ENCODE measurements at regions not wholly inside any gene's neighbourhood (a gene's known extent, or its start where the extent isn't known, plus 50 kb on each side); places are given as distances from the start of the nearest gene placed in this dataset.

DNA sequence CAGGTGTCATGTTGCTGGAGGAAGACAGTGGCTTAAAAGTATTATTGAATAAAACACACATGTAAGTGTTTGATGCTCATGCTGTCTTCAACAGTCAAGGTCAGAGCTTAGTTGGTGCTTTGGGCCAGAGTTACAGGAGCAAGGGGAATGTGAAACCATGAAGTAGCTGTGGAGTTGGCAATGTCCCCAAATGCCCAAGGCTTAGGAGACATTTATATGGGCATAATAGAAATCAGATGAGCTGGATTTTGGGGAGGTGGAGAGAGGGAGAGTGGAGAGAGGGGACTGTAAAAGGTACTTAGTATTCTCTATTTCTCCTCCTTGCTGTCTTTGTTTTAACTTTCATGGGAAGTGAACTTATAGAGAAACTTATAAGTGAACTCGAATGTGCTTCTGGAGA is 407.8 kb downstream of the ETS1 start:
- no peak overlapping the region for H3K4me3 ChIP-seq
- H3K4me1 ChIP-seq, result no peaks in the 10 kb centered on the region
- intact Hi-C loops (cut with DNase I), result no loop called here
- no peak for DNase-seq (ENCODE audit: low spot score in 2 of 2)
- H3K27me3 ChIP-seq, result no peaks in the 10 kb centered on the region
- H3K9me3 ChIP-seq, result no peaks in the 10 kb centered on the region
- no peaks in the 10 kb centered on the region for H3K36me3 ChIP-seq
- TF ChIP-seq, protein P1, sequence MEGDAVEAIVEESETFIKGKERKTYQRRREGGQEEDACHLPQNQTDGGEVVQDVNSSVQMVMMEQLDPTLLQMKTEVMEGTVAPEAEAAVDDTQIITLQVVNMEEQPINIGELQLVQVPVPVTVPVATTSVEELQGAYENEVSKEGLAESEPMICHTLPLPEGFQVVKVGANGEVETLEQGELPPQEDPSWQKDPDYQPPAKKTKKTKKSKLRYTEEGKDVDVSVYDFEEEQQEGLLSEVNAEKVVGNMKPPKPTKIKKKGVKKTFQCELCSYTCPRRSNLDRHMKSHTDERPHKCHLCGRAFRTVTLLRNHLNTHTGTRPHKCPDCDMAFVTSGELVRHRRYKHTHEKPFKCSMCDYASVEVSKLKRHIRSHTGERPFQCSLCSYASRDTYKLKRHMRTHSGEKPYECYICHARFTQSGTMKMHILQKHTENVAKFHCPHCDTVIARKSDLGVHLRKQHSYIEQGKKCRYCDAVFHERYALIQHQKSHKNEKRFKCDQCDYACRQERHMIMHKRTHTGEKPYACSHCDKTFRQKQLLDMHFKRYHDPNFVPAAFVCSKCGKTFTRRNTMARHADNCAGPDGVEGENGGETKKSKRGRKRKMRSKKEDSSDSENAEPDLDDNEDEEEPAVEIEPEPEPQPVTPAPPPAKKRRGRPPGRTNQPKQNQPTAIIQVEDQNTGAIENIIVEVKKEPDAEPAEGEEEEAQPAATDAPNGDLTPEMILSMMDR (IDR thresholded peaks at IDR 0.05), result no peak
- H3K27ac ChIP-seq, result no peak overlapping the region

DNA sequence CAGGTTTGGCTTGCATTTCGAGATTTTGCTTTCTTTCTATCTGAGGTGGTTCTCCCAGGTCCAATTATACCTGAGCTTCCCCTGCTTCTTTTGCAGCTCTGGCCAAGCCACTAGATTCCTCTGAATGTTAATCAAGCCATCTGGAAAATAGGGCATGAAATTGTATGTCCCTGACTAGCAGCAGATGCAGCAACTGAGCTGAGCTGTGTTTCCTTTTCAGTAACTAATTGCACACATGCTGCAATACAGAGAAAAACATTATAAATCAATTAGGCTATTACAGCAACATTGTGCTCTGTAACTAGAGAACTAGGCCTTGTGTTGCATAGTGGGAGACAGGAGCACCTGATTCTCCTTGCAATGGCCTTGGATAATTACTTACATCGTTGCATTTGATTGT is 408.3 kb downstream of the ETS1 start:
- no peaks in the 10 kb centered on the region for H3K4me1 ChIP-seq
- no peaks in the 10 kb centered on the region for H3K9me3 ChIP-seq
- H3K36me3 ChIP-seq, result no peaks in the 10 kb centered on the region
- DNase-seq (ENCODE audit: low spot score in 2 of 2), result no peak
- intact Hi-C loops (cut with DNase I), result no loop called here
- no peak overlapping the region for H3K4me3 ChIP-seq
- H3K27ac ChIP-seq, result no peak overlapping the region
- no peaks in the 10 kb centered on the region for H3K27me3 ChIP-seq
- TF ChIP-seq, protein P1 (IDR thresholded peaks at IDR 0.05), result no peak

DNA sequence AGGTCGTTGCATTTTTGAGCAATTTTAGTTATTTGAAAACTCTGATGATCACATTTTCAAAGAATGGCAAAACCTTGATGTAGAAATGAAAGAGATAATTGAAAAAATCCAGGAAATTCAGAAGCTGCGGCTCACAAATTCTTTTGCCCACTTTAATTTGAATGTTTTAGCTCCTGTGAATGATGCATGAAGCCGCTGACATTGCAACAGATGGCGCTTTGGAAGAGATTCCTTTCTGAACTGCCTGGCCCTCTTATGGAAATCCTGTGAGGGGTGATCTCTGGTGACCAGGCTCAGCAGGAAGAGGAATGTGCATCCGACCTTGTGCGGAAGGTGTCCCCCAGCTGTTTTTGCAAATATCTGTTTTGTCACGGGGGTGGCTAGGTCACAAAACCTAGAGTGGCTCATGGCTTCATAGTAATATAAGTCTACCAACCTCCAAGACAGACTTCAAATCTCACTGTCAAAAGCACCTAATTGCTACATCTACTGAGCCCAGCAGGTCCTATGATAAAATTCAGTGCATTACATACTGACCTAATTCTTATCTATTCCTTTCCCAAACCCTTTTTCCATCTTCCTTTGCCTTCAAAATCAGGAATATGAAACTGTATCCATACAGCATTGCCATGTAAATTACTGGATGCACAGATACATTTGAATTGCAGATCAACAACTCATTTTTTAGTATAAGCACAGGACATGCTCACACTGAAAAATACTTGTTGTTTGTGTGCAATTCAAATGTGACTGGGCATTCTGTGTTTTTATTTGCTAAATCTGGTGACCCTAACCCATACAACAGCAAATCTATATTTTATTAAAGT is 412.7 kb downstream of the ETS1 start:
- Histone ChIP-seq H3K4me3 (no peak overlapping the region), H3K9me3 (no peaks in the 10 kb centered on the region), H3K27me3 (no peaks in the 10 kb centered on the region), H3K4me1 (no peaks in the 10 kb centered on the region), H3K27ac (no peak overlapping the region), H3K36me3 (no peaks in the 10 kb centered on the region)
- DNase-seq (ENCODE audit: low spot score in 2 of 2), result no peak
- TF ChIP-seq, protein P1 (IDR thresholded peaks at IDR 0.05), result no peak
- intact Hi-C loops (cut with DNase I), result loop anchor here (5.0 kb wide), 1 partner anchor 248 kb away; no protein-coding TSS in a partner anchor

- Histone ChIP-seq H3K4me3 (no peak overlapping the region), H3K4me1 (no peaks in the 10 kb centered on the region), H3K9me3 (no peaks in the 10 kb centered on the region), H3K36me3 (no peaks in the 10 kb centered on the region), H3K27ac (no peak overlapping the region), H3K27me3 (no peaks in the 10 kb centered on the region)
- intact Hi-C loops (cut with DNase I), result loop anchor here (1.0 to 5.0 kb wide), 4 partner anchors 117 to 659 kb away; no protein-coding TSS in a partner anchor
- TF ChIP-seq, protein P1 (IDR thresholded peaks at IDR 0.05), result peak; percentile 48 to 84 (median 74)
- DNase-seq (ENCODE audit: low spot score in 2 of 2), result peak in 1 of 2 donors; percentile 91
Observed at GRCh38 chr11:128172046-128172878, 415.1 kb downstream of the ETS1 start.

GRCh38 chr11:128171506-128171905 is 415.9 kb downstream of the ETS1 start:
- no peak overlapping the region for H3K27ac ChIP-seq
- intact Hi-C loops (cut with DNase I), result loop anchor here (5.0 kb wide), 1 partner anchor 251 kb away; no protein-coding TSS in a partner anchor
- TF ChIP-seq, protein P1 (IDR thresholded peaks at IDR 0.05), result no peak
- no peaks in the 10 kb centered on the region for H3K9me3 ChIP-seq
- H3K4me3 ChIP-seq, result no peak overlapping the region
- no peaks in the 10 kb centered on the region for H3K36me3 ChIP-seq
- no peak for DNase-seq (ENCODE audit: low spot score in 2 of 2)
- no peaks in the 10 kb centered on the region for H3K4me1 ChIP-seq
- H3K27me3 ChIP-seq, result no peaks in the 10 kb centered on the region
